Astrocyte (in vitro differentiated cells and primary cell): ENCODE measurements at regions not wholly inside any gene's neighbourhood (a gene's known extent, or its start where the extent isn't known, plus 50 kb on each side); places are given as distances from the start of the nearest gene placed in this dataset.

Source experiments
- DNase-seq: peaks from one replicate; pipeline ENCODE4 v3.0.0-alpha.2; 2010; ENCODE audit warnings: low read depth
- FAIRE-seq: peaks from 2 replicates; lab custom pipeline; 2011; peaks lifted over from hg19 to GRCh38; lab: Jason Lieb, UNC
- H2AFZ ChIP-seq: 2 replicates; pipeline ENCODE4 v1.6.0; 2012; ENCODE audit warnings: low read depth, low read length, inconsistent platforms
- H3K27ac ChIP-seq: 2 replicates; pipeline ENCODE4 v1.5.1; 2011; ENCODE audit warnings: low read depth, low read length, inconsistent platforms
- H3K27me3 ChIP-seq: 2 replicates; pipeline ENCODE4 v1.6.0; 2011; ENCODE audit warnings: low read length, inconsistent platforms; ENCODE audit not compliant: insufficient read depth
- H3K36me3 ChIP-seq: 2 replicates; pipeline ENCODE4 v1.5.1; 2011; ENCODE audit warnings: low read length, inconsistent platforms; ENCODE audit not compliant: insufficient read depth
- H3K4me1 ChIP-seq: 2 replicates; pipeline ENCODE4 v1.5.1; 2011; ENCODE audit warnings: low read length, inconsistent platforms; ENCODE audit not compliant: insufficient read depth
- H3K4me2 ChIP-seq: 2 replicates; pipeline ENCODE4 v1.6.0; 2012; ENCODE audit warnings: low read length, inconsistent platforms
- H3K4me3 ChIP-seq: 2 replicates; pipeline ENCODE4 v1.5.1; 2011; ENCODE audit warnings: low read depth, mild to moderate bottlenecking, low read length, inconsistent platforms; ENCODE audit not compliant: insufficient read depth
- H3K79me2 ChIP-seq: 2 replicates; pipeline ENCODE4 v1.6.0; 2012; ENCODE audit warnings: mild to moderate bottlenecking, low read length, inconsistent platforms; ENCODE audit not compliant: insufficient read depth
- H3K9ac ChIP-seq: 2 replicates; pipeline ENCODE4 v1.6.0; 2012; ENCODE audit warnings: mild to moderate bottlenecking, low read length, inconsistent platforms
- H3K9me3 ChIP-seq: 2 replicates; pipeline ENCODE4 v1.5.1; 2012; ENCODE audit warnings: low read depth, mild to moderate bottlenecking, low read length, inconsistent platforms; ENCODE audit not compliant: insufficient read depth
- H4K20me1 ChIP-seq: 2 replicates; pipeline ENCODE4 v1.6.0; 2012; ENCODE audit warnings: low read length, inconsistent platforms; ENCODE audit not compliant: insufficient read depth
- H3K27ac Mint-ChIP-seq: one replicate; pipeline ENCODE4 v1.8.0; 2021; ENCODE audit warnings: mild to moderate bottlenecking, mixed read lengths; ENCODE audit not compliant: unreplicated experiment
- H3K27me3 Mint-ChIP-seq: one replicate; pipeline ENCODE4 v1.8.0; 2021; ENCODE audit warnings: low read depth, mixed read lengths; ENCODE audit not compliant: unreplicated experiment
- H3K36me3 Mint-ChIP-seq: one replicate; pipeline ENCODE4 v1.8.0; 2021; ENCODE audit warnings: low read depth, mixed read lengths; ENCODE audit not compliant: unreplicated experiment
- H3K4me1 Mint-ChIP-seq: one replicate; pipeline ENCODE4 v1.8.0; 2021; ENCODE audit warnings: low read depth, mixed read lengths; ENCODE audit not compliant: unreplicated experiment
- H3K4me3 Mint-ChIP-seq: one replicate; pipeline ENCODE4 v1.8.0; 2021; ENCODE audit warnings: mild to moderate bottlenecking, moderate library complexity, mixed read lengths; ENCODE audit not compliant: unreplicated experiment
- H3K9me3 Mint-ChIP-seq: one replicate; pipeline ENCODE4 v1.8.0; 2021; ENCODE audit warnings: mild to moderate bottlenecking, mixed read lengths; ENCODE audit not compliant: unreplicated experiment
- EZH2 ChIP-seq: IDR thresholded peaks from 2 replicates; pipeline ENCODE4 v1.6.1; 2012; ENCODE audit warnings: mild to moderate bottlenecking, low read length, inconsistent platforms; ENCODE audit not compliant: insufficient read depth
- TF ChIP-seq, protein P1 (sequence below): IDR thresholded peaks from 2 replicates; pipeline ENCODE4 v1.5.1; 2011; ENCODE audit warnings: low read depth, mild to moderate bottlenecking, inconsistent platforms, low read length, moderate library complexity; ENCODE audit not compliant: insufficient read depth

GRCh38 chrY:15312166-15312565 is 787.8 kb downstream of the NLGN4Y start:
- Histone ChIP-seq H3K27me3 (no peaks in the 10 kb centered on the region), H3K9ac (no peak overlapping the region), H3K27ac (no peak overlapping the region), H3K4me1 (no peaks in the 10 kb centered on the region), H3K36me3 (no peaks in the 10 kb centered on the region), H3K79me2 (no peaks in the 10 kb centered on the region), H3K4me3 (no peak overlapping the region), H3K9me3 (no peaks in the 10 kb centered on the region), H2AFZ (no peak overlapping the region), H4K20me1 (no peaks in the 10 kb centered on the region), H3K4me2 (no peak overlapping the region)
- H3K4me3 Mint-ChIP-seq: no peak overlapping the region
- no peak for DNase-seq
- no peak for TF ChIP-seq EZH2
- TF ChIP-seq, protein P1, sequence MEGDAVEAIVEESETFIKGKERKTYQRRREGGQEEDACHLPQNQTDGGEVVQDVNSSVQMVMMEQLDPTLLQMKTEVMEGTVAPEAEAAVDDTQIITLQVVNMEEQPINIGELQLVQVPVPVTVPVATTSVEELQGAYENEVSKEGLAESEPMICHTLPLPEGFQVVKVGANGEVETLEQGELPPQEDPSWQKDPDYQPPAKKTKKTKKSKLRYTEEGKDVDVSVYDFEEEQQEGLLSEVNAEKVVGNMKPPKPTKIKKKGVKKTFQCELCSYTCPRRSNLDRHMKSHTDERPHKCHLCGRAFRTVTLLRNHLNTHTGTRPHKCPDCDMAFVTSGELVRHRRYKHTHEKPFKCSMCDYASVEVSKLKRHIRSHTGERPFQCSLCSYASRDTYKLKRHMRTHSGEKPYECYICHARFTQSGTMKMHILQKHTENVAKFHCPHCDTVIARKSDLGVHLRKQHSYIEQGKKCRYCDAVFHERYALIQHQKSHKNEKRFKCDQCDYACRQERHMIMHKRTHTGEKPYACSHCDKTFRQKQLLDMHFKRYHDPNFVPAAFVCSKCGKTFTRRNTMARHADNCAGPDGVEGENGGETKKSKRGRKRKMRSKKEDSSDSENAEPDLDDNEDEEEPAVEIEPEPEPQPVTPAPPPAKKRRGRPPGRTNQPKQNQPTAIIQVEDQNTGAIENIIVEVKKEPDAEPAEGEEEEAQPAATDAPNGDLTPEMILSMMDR: no peak
- no peaks in the 10 kb centered on the region for H3K4me1 Mint-ChIP-seq
- no peaks in the 10 kb centered on the region for H3K9me3 Mint-ChIP-seq
- FAIRE-seq: no peak
- no peak overlapping the region for H3K27ac Mint-ChIP-seq
- no peaks in the 10 kb centered on the region for H3K36me3 Mint-ChIP-seq
- peaks cover 3% of the 10 kb centered on the region for H3K27me3 Mint-ChIP-seq

DNA sequence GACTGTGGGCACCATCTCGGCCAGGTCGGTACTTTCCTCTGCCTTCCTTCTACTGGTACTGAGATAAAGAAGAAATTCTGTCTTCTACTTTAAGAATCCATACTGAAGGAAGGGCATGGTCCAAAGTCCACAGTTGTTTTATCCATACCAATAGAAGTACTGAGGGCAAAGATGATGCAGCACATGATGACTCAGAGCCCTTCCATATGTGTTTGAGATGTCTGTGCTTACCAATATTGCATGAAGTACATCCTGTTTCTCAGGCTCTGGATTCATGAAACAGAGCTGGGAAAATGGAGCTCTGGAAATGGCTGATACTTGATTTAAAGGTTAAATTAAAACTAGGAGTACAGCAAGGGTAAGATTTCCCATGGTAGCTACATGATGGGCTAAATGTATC is 799.9 kb downstream of the NLGN4Y start:
- no peaks in the 10 kb centered on the region for H3K36me3 ChIP-seq
- H2AFZ ChIP-seq: no peak overlapping the region
- H3K4me1 ChIP-seq: no peaks in the 10 kb centered on the region
- Mint-ChIP-seq H3K4me1 (no peaks in the 10 kb centered on the region), H3K27me3 (peaks cover 6% of the 10 kb centered on the region), H3K27ac (no peak overlapping the region), H3K9me3 (peaks cover 3% of the 10 kb centered on the region), H3K36me3 (no peaks in the 10 kb centered on the region), H3K4me3 (no peak overlapping the region)
- H3K4me2 ChIP-seq: no peak overlapping the region
- no peaks in the 10 kb centered on the region for H4K20me1 ChIP-seq
- no peak overlapping the region for H3K4me3 ChIP-seq
- TF ChIP-seq EZH2: no peak
- TF ChIP-seq, protein P1: no peak
- no peaks in the 10 kb centered on the region for H3K79me2 ChIP-seq
- FAIRE-seq: no peak
- H3K9ac ChIP-seq: no peak overlapping the region
- no peaks in the 10 kb centered on the region for H3K9me3 ChIP-seq
- no peaks in the 10 kb centered on the region for H3K27me3 ChIP-seq
- H3K27ac ChIP-seq: no peak overlapping the region
- no peak for DNase-seq

- Histone ChIP-seq H4K20me1 (no peaks in the 10 kb centered on the region), H3K27me3 (no peaks in the 10 kb centered on the region), H3K4me1 (no peaks in the 10 kb centered on the region), H3K36me3 (no peaks in the 10 kb centered on the region), H3K79me2 (no peaks in the 10 kb centered on the region), H2AFZ (no peak overlapping the region), H3K9ac (no peak overlapping the region), H3K4me2 (no peak overlapping the region), H3K27ac (no peak overlapping the region), H3K4me3 (no peak overlapping the region), H3K9me3 (no peaks in the 10 kb centered on the region)
- TF ChIP-seq, protein P1: no peak
- TF ChIP-seq EZH2: no peak
- no peaks in the 10 kb centered on the region for H3K36me3 Mint-ChIP-seq
- H3K27me3 Mint-ChIP-seq: peaks cover 6% of the 10 kb centered on the region
- H3K9me3 Mint-ChIP-seq: peaks cover 3% of the 10 kb centered on the region
- H3K4me3 Mint-ChIP-seq: no peak overlapping the region
- FAIRE-seq (no peak), DNase-seq (no peak)
- no peaks in the 10 kb centered on the region for H3K4me1 Mint-ChIP-seq
- H3K27ac Mint-ChIP-seq: no peak overlapping the region
Observed at GRCh38 chrY:15325201-15325600, 800.9 kb downstream of the NLGN4Y start.
